Effector memory CD8-positive, alpha-beta T cell (primary cell): ENCODE measurements at regions not wholly inside any gene's neighbourhood (a gene's known extent, or its start where the extent isn't known, plus 50 kb on each side); places are given as distances from the start of the nearest gene placed in this dataset.
A peak's percentile ranks its signal among the peaks of the same experiment; 100 is the strongest.

Experiments
- ATAC-seq: fragments of 150-1000 bp; cut with Tn5 transposase; replicated peaks from 2 replicates; pipeline ENCODE4 v1.10.0; 2021; ENCODE audit warnings: mild to moderate bottlenecking, moderate library complexity
- DNase-seq, 3 experiments: peaks; one replicate each; pipeline ENCODE4 v3.0.0; 2021
- H3K27ac Mint-ChIP-seq, 2 donors: one replicate each; pipeline ENCODE4 v1.8.0; 2022; ENCODE audit warnings: mild to moderate bottlenecking in 2 of 2, mixed read lengths in 2 of 2, moderate library complexity in 2 of 2
- H3K27me3 Mint-ChIP-seq, 2 donors: one replicate each; pipeline ENCODE4 v1.8.0; 2022; ENCODE audit warnings: mixed read lengths in 2 of 2
- H3K36me3 Mint-ChIP-seq: one replicate; pipeline ENCODE4 v1.8.0; 2022; ENCODE audit warnings: mild to moderate bottlenecking, moderate library complexity, mixed read lengths; ENCODE audit not compliant: insufficient read depth
- H3K4me1 Mint-ChIP-seq, 2 donors: one replicate each; pipeline ENCODE4 v1.8.0; 2022; ENCODE audit warnings: low read depth in 2 of 2, mixed read lengths in 2 of 2
- H3K4me3 Mint-ChIP-seq, 2 donors: one replicate each; pipeline ENCODE4 v1.8.0; 2022; ENCODE audit warnings: mild to moderate bottlenecking in 2 of 2, mixed read lengths in 2 of 2, moderate library complexity in 2 of 2
- H3K9me3 Mint-ChIP-seq, 2 donors: one replicate each; pipeline ENCODE4 v1.8.0; 2022; ENCODE audit warnings: mixed read lengths in 2 of 2

GRCh38 chr2:236693531-236693930, 123.9 kb downstream of the ACKR3 start:
- no peak for ATAC-seq
- DNase-seq = no peak
- Mint-ChIP-seq H3K27ac (no peak overlapping the region), H3K27me3 (peaks cover 51 to 79% of the 10 kb centered on the region in 2 donors), H3K4me3 (no peak overlapping the region), H3K36me3 (peaks cover 2% of the 10 kb centered on the region), H3K4me1 (no peaks in the 10 kb centered on the region), H3K9me3 (no peaks in the 10 kb centered on the region)

- DNase-seq = no peak
- no peaks in the 10 kb centered on the region for H3K4me1 Mint-ChIP-seq
- peaks cover 2% of the 10 kb centered on the region for H3K36me3 Mint-ChIP-seq
- H3K27me3 Mint-ChIP-seq = peaks cover 56 to 71% of the 10 kb centered on the region in 2 donors
- no peak overlapping the region for H3K4me3 Mint-ChIP-seq
- ATAC-seq = no peak
- H3K9me3 Mint-ChIP-seq = no peaks in the 10 kb centered on the region
- H3K27ac Mint-ChIP-seq = peak overlapping the region in 1 of 2 donors; percentile 10
Observed at GRCh38 chr2:236694146-236694888, 124.7 kb downstream of the ACKR3 start.

GRCh38 chr2:236696834-236697233, 127.2 kb downstream of the ACKR3 start:
- Mint-ChIP-seq H3K4me3 (no peak overlapping the region), H3K9me3 (no peaks in the 10 kb centered on the region), H3K36me3 (no peaks in the 10 kb centered on the region), H3K4me1 (no peaks in the 10 kb centered on the region), H3K27ac (no peak overlapping the region), H3K27me3 (peaks cover 44 to 60% of the 10 kb centered on the region in 2 donors)
- ATAC-seq (no peak), DNase-seq (no peak)

- ATAC-seq (no peak), DNase-seq (no peak)
- no peak overlapping the region for H3K4me3 Mint-ChIP-seq
Observed at GRCh38 chr2:236698016-236698627, 128.5 kb downstream of the ACKR3 start.

GRCh38 chr2:236700703-236701102, 131.1 kb downstream of the ACKR3 start:
- Mint-ChIP-seq H3K27me3 (peaks cover 22 to 47% of the 10 kb centered on the region in 2 donors), H3K9me3 (no peaks in the 10 kb centered on the region)
- ATAC-seq = no peak

More at GRCh38 chr2:236698016-236698627, 128.5 kb downstream of the ACKR3 start:
- Mint-ChIP-seq H3K27ac (no peak overlapping the region), H3K27me3 (peaks cover 35 to 58% of the 10 kb centered on the region in 2 donors), H3K9me3 (no peaks in the 10 kb centered on the region), H3K4me1 (no peaks in the 10 kb centered on the region), H3K36me3 (no peaks in the 10 kb centered on the region)

GRCh38 chr2:236702657-236703372, 133.2 kb downstream of the ACKR3 start:
- DNase-seq = no peak
- no peak for ATAC-seq
- Mint-ChIP-seq H3K4me3 (no peak overlapping the region), H3K9me3 (no peaks in the 10 kb centered on the region), H3K27ac (no peak overlapping the region), H3K27me3 (peaks cover 22 to 37% of the 10 kb centered on the region in 2 donors), H3K4me1 (no peaks in the 10 kb centered on the region), H3K36me3 (no peaks in the 10 kb centered on the region)

More at GRCh38 chr2:236700703-236701102, 131.1 kb downstream of the ACKR3 start:
- H3K4me3 Mint-ChIP-seq = no peak overlapping the region
- H3K27ac Mint-ChIP-seq = no peak overlapping the region
- no peak for DNase-seq
- no peaks in the 10 kb centered on the region for H3K36me3 Mint-ChIP-seq
- no peaks in the 10 kb centered on the region for H3K4me1 Mint-ChIP-seq

GRCh38 chr2:236703373-236703709, 133.7 kb downstream of the ACKR3 start:
- ATAC-seq (no peak), DNase-seq (no peak)
- no peak overlapping the region for H3K4me3 Mint-ChIP-seq
- no peaks in the 10 kb centered on the region for H3K4me1 Mint-ChIP-seq
- H3K36me3 Mint-ChIP-seq = no peaks in the 10 kb centered on the region
- H3K27me3 Mint-ChIP-seq = peaks cover 24 to 37% of the 10 kb centered on the region in 2 donors
- no peak overlapping the region for H3K27ac Mint-ChIP-seq
- H3K9me3 Mint-ChIP-seq = no peaks in the 10 kb centered on the region

- DNase-seq (no peak), ATAC-seq (no peak)
- H3K36me3 Mint-ChIP-seq = no peaks in the 10 kb centered on the region
- no peak overlapping the region for H3K4me3 Mint-ChIP-seq
- H3K4me1 Mint-ChIP-seq = no peaks in the 10 kb centered on the region
- no peaks in the 10 kb centered on the region for H3K9me3 Mint-ChIP-seq
- no peak overlapping the region for H3K27ac Mint-ChIP-seq
- peaks cover 27 to 37% of the 10 kb centered on the region in 2 donors for H3K27me3 Mint-ChIP-seq
Observed at GRCh38 chr2:236703906-236704305, 134.3 kb downstream of the ACKR3 start.

GRCh38 chr2:236704887-236705286, 135.3 kb downstream of the ACKR3 start:
- no peak for ATAC-seq

GRCh38 chr2:236705295-236706105, 135.9 kb downstream of the ACKR3 start:
- ATAC-seq = no peak
- H3K9me3 Mint-ChIP-seq = no peaks in the 10 kb centered on the region
- H3K27ac Mint-ChIP-seq = no peak overlapping the region
- no peaks in the 10 kb centered on the region for H3K36me3 Mint-ChIP-seq
- no peak overlapping the region for H3K4me3 Mint-ChIP-seq
- peaks cover 19 to 35% of the 10 kb centered on the region in 2 donors for H3K27me3 Mint-ChIP-seq
- no peaks in the 10 kb centered on the region for H3K4me1 Mint-ChIP-seq
- DNase-seq = no peak

More at GRCh38 chr2:236704887-236705286, 135.3 kb downstream of the ACKR3 start:
- no peak for DNase-seq
- no peaks in the 10 kb centered on the region for H3K4me1 Mint-ChIP-seq
- no peak overlapping the region for H3K4me3 Mint-ChIP-seq
- peaks cover 22 to 37% of the 10 kb centered on the region in 2 donors for H3K27me3 Mint-ChIP-seq
- no peaks in the 10 kb centered on the region for H3K9me3 Mint-ChIP-seq
- H3K27ac Mint-ChIP-seq = no peak overlapping the region
- H3K36me3 Mint-ChIP-seq = no peaks in the 10 kb centered on the region

- ATAC-seq (no peak), DNase-seq (no peak)
- H3K9me3 Mint-ChIP-seq = no peaks in the 10 kb centered on the region
- peaks cover 11 to 27% of the 10 kb centered on the region in 2 donors for H3K27me3 Mint-ChIP-seq
- no peaks in the 10 kb centered on the region for H3K4me1 Mint-ChIP-seq
- H3K4me3 Mint-ChIP-seq = no peak overlapping the region
- no peak overlapping the region for H3K27ac Mint-ChIP-seq
- H3K36me3 Mint-ChIP-seq = no peaks in the 10 kb centered on the region
Observed at GRCh38 chr2:236706288-236706687, 136.7 kb downstream of the ACKR3 start.

- no peak overlapping the region for H3K27ac Mint-ChIP-seq
- H3K27me3 Mint-ChIP-seq = peaks cover 11 to 23% of the 10 kb centered on the region in 2 donors
Observed at GRCh38 chr2:236706803-236707202, 137.2 kb downstream of the ACKR3 start.

GRCh38 chr2:236711440-236711839, 141.8 kb downstream of the ACKR3 start:
- peaks cover 0 to 3% of the 10 kb centered on the region in 2 donors for H3K4me1 Mint-ChIP-seq
- H3K4me3 Mint-ChIP-seq = no peak overlapping the region
- no peaks in the 10 kb centered on the region for H3K36me3 Mint-ChIP-seq
- DNase-seq (no peak), ATAC-seq (no peak)
- no peak overlapping the region for H3K27ac Mint-ChIP-seq
- H3K27me3 Mint-ChIP-seq = peaks cover 30 to 35% of the 10 kb centered on the region in 2 donors
- H3K9me3 Mint-ChIP-seq = no peaks in the 10 kb centered on the region

More at GRCh38 chr2:236706803-236707202, 137.2 kb downstream of the ACKR3 start:
- DNase-seq (no peak), ATAC-seq (no peak)
- Mint-ChIP-seq H3K4me3 (no peak overlapping the region), H3K9me3 (no peaks in the 10 kb centered on the region), H3K36me3 (no peaks in the 10 kb centered on the region), H3K4me1 (no peaks in the 10 kb centered on the region)
